Hepatocyte (in vitro differentiated cells): ENCODE measurements at regions not wholly inside any gene's neighbourhood (a gene's known extent, or its start where the extent isn't known, plus 50 kb on each side); places are given as distances from the start of the nearest gene placed in this dataset.

Source experiments
- DNase-seq: peaks from one replicate; pipeline ENCODE4 v3.0.0-alpha.2; 2016; ENCODE audit warnings: low spot score
- H2AFZ ChIP-seq: fragments of 200-600 bp; sonication (generic); 2 replicates; pipeline ENCODE4 v1.6.0; 2016; ENCODE audit warnings: antibody characterized with exemption, mild to moderate bottlenecking
- H3K27ac ChIP-seq: fragments of 200-600 bp; sonication (generic); 2 replicates; pipeline ENCODE4 v1.5.1; 2016; ENCODE audit warnings: mild to moderate bottlenecking
- H3K27me3 ChIP-seq: fragments of 200-600 bp; sonication (generic); 2 replicates; pipeline ENCODE4 v1.6.1; 2016
- H3K36me3 ChIP-seq: fragments of 200-600 bp; sonication (generic); replicated peaks from 2 replicates; pipeline ENCODE4 v1.5.1; 2016; ENCODE audit warnings: low read depth; ENCODE audit not compliant: insufficient read depth
- H3K4me1 ChIP-seq: fragments of 200-600 bp; sonication (generic); 2 replicates; pipeline ENCODE4 v1.5.1; 2016; ENCODE audit warnings: mild to moderate bottlenecking, moderate library complexity; ENCODE audit not compliant: insufficient read depth
- H3K4me2 ChIP-seq: fragments of 200-600 bp; sonication (generic); 2 replicates; pipeline ENCODE4 v1.6.0; 2016
- H3K4me3 ChIP-seq: fragments of 200-600 bp; sonication (generic); 2 replicates; pipeline ENCODE4 v1.5.1; 2016; ENCODE audit warnings: mild to moderate bottlenecking
- H3K79me2 ChIP-seq: fragments of 200-600 bp; sonication (generic); 2 replicates; pipeline ENCODE4 v1.6.0; 2017; ENCODE audit warnings: mild to moderate bottlenecking
- H3K9me2 ChIP-seq: fragments of 200-600 bp; sonication (generic); replicated peaks from 2 replicates; pipeline ENCODE4 v1.6.0; 2017; ENCODE audit warnings: mild to moderate bottlenecking; ENCODE audit not compliant: insufficient read depth
- H3K9me3 ChIP-seq: fragments of 200-600 bp; sonication (generic); 2 replicates; pipeline ENCODE4 v1.5.1; 2016; ENCODE audit warnings: low read depth, mild to moderate bottlenecking
- H4K20me1 ChIP-seq: fragments of 200-600 bp; sonication (generic); 2 replicates; pipeline ENCODE4 v1.6.0; 2016; ENCODE audit warnings: mild to moderate bottlenecking; ENCODE audit not compliant: insufficient read depth, poor library complexity, severe bottlenecking
- EZH2 ChIP-seq: fragments of 200-600 bp; sonication (generic); IDR thresholded peaks from 2 replicates; pipeline ENCODE4 v1.6.1; 2016; ENCODE audit warnings: antibody characterized with exemption, mild to moderate bottlenecking, borderline replicate concordance
- EZH2phosphoT487 ChIP-seq: fragments of 200-600 bp; sonication (generic); IDR thresholded peaks from one replicate; pipeline ENCODE4 v1.6.1; 2018; ENCODE audit warnings: antibody characterized with exemption, mild to moderate bottlenecking, low read depth, moderate library complexity; ENCODE audit not compliant: unreplicated experiment, severe bottlenecking
- WGBS: methylation state at CpG from one replicate; pipeline ENCODE4 v1.1.6; 2016; ENCODE audit warnings: low lambda C conversion rate; ENCODE audit errors: missing lambda C conversion rate; 5-methylcytosine and 5-hydroxymethylcytosine counted together
- TF ChIP-seq, protein P1 (sequence below): fragments of 200-600 bp; sonication (generic); IDR thresholded peaks from 2 replicates; pipeline ENCODE4 v1.5.1; 2016; ENCODE audit warnings: antibody characterized with exemption, mild to moderate bottlenecking; ENCODE audit not compliant: poor library complexity

DNA sequence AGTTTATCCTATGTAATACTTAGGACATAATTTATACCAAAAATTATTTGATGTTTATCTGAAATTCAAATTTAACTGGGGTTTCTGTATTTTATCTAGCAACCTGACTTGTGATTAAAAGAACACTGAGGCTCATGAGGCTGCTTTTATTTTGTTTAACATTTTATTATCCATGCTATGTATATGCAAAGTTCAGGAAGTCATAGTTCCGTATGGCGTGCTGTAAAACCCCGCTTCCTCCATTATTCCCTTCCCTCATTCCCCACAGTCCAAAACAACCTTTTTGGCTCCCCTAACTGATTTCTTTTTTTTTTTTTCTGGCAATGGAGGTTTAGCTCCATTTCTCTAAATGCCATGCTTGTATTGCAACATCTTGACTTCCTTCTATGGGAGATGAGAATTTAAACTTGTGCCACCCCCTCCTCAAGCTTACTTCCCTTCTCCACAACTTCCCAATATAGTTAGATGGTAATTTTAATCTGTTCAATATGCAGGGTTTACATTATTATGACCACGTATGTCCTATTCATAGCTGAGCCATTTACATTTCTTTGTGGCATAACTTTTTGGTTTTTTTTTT lies 138.0 kb upstream of the DNAH14 start:
- no peak overlapping the region for H3K27ac ChIP-seq
- DNase-seq, result no peak
- 84% methylated on average over 4 of the region's 4 CpGs for WGBS
- H3K9me3 ChIP-seq, result no peaks in the 10 kb centered on the region
- H3K79me2 ChIP-seq, result no peaks in the 10 kb centered on the region
- H3K4me2 ChIP-seq, result no peak overlapping the region
- no peaks in the 10 kb centered on the region for H4K20me1 ChIP-seq
- no peak for TF ChIP-seq EZH2
- TF ChIP-seq EZH2phosphoT487, result no peak
- TF ChIP-seq, protein P1, sequence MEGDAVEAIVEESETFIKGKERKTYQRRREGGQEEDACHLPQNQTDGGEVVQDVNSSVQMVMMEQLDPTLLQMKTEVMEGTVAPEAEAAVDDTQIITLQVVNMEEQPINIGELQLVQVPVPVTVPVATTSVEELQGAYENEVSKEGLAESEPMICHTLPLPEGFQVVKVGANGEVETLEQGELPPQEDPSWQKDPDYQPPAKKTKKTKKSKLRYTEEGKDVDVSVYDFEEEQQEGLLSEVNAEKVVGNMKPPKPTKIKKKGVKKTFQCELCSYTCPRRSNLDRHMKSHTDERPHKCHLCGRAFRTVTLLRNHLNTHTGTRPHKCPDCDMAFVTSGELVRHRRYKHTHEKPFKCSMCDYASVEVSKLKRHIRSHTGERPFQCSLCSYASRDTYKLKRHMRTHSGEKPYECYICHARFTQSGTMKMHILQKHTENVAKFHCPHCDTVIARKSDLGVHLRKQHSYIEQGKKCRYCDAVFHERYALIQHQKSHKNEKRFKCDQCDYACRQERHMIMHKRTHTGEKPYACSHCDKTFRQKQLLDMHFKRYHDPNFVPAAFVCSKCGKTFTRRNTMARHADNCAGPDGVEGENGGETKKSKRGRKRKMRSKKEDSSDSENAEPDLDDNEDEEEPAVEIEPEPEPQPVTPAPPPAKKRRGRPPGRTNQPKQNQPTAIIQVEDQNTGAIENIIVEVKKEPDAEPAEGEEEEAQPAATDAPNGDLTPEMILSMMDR, result no peak
- H3K4me1 ChIP-seq, result no peaks in the 10 kb centered on the region
- no peaks in the 10 kb centered on the region for H3K27me3 ChIP-seq
- no peak overlapping the region for H2AFZ ChIP-seq
- H3K4me3 ChIP-seq, result no peak overlapping the region
- no peaks in the 10 kb centered on the region for H3K36me3 ChIP-seq
- no peaks in the 10 kb centered on the region for H3K9me2 ChIP-seq

DNA sequence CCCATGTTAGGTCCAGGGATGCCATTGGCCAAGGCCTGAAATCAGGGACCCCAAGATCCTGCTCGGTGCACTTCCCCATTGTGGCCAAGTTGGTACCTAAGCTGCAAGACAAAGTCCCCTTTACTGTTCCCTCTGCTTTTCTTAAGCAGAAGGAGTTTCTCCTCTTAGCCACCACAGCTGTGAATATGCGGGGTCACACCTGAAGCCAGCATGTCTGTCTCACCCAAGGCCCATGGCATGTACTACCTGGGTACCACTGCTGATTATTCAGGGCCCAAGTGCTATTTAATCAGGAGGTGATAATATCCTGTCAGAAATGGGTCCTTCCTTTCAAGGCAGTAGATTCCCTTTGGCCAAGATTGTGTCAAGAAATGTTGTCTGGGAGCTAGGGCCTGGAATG lies 133.9 kb upstream of the DNAH14 start:
- WGBS, result 48% methylated on average over 2 of the region's 2 CpGs
- no peak overlapping the region for H3K4me3 ChIP-seq

DNA sequence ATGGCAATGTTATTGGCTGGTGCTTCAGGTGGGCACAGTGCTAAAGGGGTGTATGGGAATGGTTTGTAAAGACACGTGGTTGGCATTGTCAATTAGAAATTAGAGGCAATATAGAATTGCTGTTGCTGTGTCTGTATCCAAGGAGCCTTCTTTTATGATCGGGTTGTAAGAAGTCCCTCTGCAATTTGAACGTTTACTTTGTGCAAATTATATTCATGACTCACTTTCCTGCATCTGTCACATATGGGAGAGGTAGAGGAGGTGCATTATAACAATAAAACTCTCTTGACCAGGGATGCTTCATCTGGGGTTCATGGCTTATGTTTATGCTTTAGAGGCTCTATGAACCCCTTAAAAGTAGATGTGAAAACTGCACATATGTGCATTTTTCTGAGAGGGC lies 130.4 kb upstream of the DNAH14 start:
- TF ChIP-seq, protein P1, result no peak
- TF ChIP-seq EZH2, result no peak
- TF ChIP-seq EZH2phosphoT487, result no peak
- WGBS, result 57% methylated on average over 3 of the region's 3 CpGs
- Histone ChIP-seq H3K36me3 (no peaks in the 10 kb centered on the region), H3K4me2 (no peak overlapping the region), H4K20me1 (no peaks in the 10 kb centered on the region), H3K79me2 (no peaks in the 10 kb centered on the region), H2AFZ (no peak overlapping the region), H3K9me3 (no peaks in the 10 kb centered on the region), H3K4me3 (no peak overlapping the region), H3K27ac (no peak overlapping the region), H3K4me1 (no peaks in the 10 kb centered on the region), H3K27me3 (no peaks in the 10 kb centered on the region), H3K9me2 (no peaks in the 10 kb centered on the region)
- DNase-seq, result no peak

More for the DNA sequence above, 133.9 kb upstream of the DNAH14 start:
- Histone ChIP-seq H3K9me3 (no peaks in the 10 kb centered on the region), H2AFZ (no peak overlapping the region), H3K4me2 (no peak overlapping the region), H3K4me1 (no peaks in the 10 kb centered on the region), H3K27ac (no peak overlapping the region), H3K9me2 (no peaks in the 10 kb centered on the region), H3K27me3 (no peaks in the 10 kb centered on the region), H4K20me1 (no peaks in the 10 kb centered on the region), H3K36me3 (no peaks in the 10 kb centered on the region), H3K79me2 (no peaks in the 10 kb centered on the region)
- DNase-seq, result no peak
- no peak for TF ChIP-seq EZH2
- TF ChIP-seq, protein P1, result no peak
- no peak for TF ChIP-seq EZH2phosphoT487

DNA sequence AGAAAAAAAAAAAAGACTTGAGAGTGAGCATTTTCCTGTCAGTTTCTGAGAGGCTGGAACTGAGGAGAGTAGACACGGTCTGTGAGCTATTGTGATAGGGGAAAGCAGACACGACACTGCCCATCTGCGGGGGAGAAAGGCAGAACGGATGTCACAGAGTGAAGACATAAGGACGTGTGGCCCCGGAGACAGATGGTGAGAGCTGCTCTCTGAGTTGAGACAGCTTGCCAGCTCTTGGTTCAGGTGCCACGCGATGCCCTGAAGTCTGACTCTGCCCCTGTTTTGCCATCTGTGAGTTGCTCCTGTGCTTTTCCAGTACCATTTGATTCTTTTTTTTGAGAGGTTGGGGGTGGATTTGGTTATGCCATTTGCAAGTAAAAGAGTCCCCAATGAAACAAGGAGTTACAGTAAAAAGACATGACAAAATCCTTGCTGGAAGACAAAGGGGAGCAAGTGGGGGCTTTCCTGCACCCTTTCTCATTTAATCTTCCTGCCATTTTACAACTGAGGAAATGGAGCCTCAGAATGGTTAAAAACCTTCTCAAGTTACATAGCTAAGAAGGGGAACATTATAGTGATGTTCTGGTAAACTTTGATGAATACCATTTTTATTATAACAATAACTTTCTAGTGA lies 128.9 kb upstream of the DNAH14 start:
- no peak overlapping the region for H3K4me3 ChIP-seq
- 68% methylated on average over 8 of the region's 8 CpGs for WGBS

More for the DNA sequence above, 128.9 kb upstream of the DNAH14 start:
- H3K9me3 ChIP-seq, result no peaks in the 10 kb centered on the region
- H3K27me3 ChIP-seq, result no peaks in the 10 kb centered on the region
- no peaks in the 10 kb centered on the region for H4K20me1 ChIP-seq
- no peaks in the 10 kb centered on the region for H3K4me1 ChIP-seq
- TF ChIP-seq, protein P1, result no peak
- TF ChIP-seq EZH2phosphoT487, result no peak
- no peak for TF ChIP-seq EZH2
- no peaks in the 10 kb centered on the region for H3K79me2 ChIP-seq
- H2AFZ ChIP-seq, result no peak overlapping the region
- H3K36me3 ChIP-seq, result no peaks in the 10 kb centered on the region
- no peaks in the 10 kb centered on the region for H3K9me2 ChIP-seq
- no peak overlapping the region for H3K4me2 ChIP-seq
- no peak overlapping the region for H3K27ac ChIP-seq
- DNase-seq, result no peak
